ENCODE measurements at regions not wholly inside any gene's neighbourhood (a gene's known extent, or its start where the extent isn't known, plus 50 kb on each side); places are given as distances from the start of the nearest gene placed in this dataset.

GRCh38 chr12:92271341-92271740 is 125.7 kb upstream of the BTG1 start:
- H3K27me3 Mint-ChIP-seq: no peaks in the 10 kb centered on the region
- no peak overlapping the region for H3K4me3 Mint-ChIP-seq
- peak overlapping the region; percentile 13 for H3K27ac Mint-ChIP-seq
- H3K9me3 Mint-ChIP-seq: peaks cover 8% of the 10 kb centered on the region
- H3K4me1 Mint-ChIP-seq (ENCODE audit: low read depth): peaks cover 4% of the 10 kb centered on the region
- H3K36me3 Mint-ChIP-seq (ENCODE audit: low read depth): no peaks in the 10 kb centered on the region

DNA sequence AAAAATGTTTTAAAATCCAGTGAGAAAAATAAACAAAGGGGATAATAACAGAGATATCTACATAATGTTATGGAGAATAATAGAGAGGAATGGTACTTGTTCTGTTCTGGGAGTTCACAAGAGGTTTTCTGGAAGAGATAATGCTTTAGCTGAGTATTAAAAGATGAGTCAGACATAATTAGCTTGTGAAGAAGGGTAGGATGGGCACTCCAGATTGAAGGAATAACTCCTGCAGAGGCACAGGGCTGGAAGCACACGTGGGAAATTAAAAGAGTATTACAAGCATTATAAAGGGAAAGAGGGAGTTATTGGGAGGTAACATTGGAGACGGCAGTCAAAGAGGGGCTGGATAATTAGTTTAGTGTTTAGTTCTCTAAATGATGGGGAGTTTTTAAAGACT is 124.9 kb upstream of the BTG1 start:
- H3K27ac Mint-ChIP-seq: no peak overlapping the region
- H3K4me3 Mint-ChIP-seq: no peak overlapping the region
- H3K36me3 Mint-ChIP-seq (ENCODE audit: low read depth): no peaks in the 10 kb centered on the region
- H3K27me3 Mint-ChIP-seq: no peaks in the 10 kb centered on the region
- peaks cover 4% of the 10 kb centered on the region for H3K4me1 Mint-ChIP-seq (ENCODE audit: low read depth)
- peaks cover 8% of the 10 kb centered on the region for H3K9me3 Mint-ChIP-seq

- Mint-ChIP-seq H3K36me3 (ENCODE audit: low read depth) (no peaks in the 10 kb centered on the region), H3K9me3 (peaks cover 8% of the 10 kb centered on the region), H3K27ac (no peak overlapping the region), H3K4me3 (no peak overlapping the region), H3K4me1 (ENCODE audit: low read depth) (peaks cover 4% of the 10 kb centered on the region), H3K27me3 (no peaks in the 10 kb centered on the region)
Measured at GRCh38 chr12:92268946-92269345, 123.3 kb upstream of the BTG1 start.

DNA sequence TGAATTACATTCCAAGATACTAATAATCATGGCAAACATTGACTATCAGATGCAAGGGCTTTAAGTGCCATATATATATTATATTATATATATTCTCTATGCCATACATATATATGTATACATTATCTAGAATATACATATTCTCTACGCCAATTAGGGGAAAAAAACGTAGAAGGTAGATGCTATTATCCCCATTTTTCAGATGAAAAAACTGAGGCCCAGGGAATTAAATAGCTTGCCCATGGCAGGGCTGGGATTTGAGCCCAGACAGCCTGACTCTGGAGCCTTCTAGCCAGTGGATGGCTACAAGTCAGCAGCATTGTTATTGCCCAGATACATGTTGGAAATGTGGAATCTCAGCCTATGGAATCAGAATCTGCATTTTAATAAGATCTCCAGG is 116.0 kb upstream of the BTG1 start:
- Mint-ChIP-seq H3K9me3 (no peaks in the 10 kb centered on the region), H3K4me3 (no peak overlapping the region), H3K4me1 (ENCODE audit: low read depth) (peaks cover 21% of the 10 kb centered on the region), H3K27ac (no peak overlapping the region), H3K27me3 (no peaks in the 10 kb centered on the region), H3K36me3 (ENCODE audit: low read depth) (no peaks in the 10 kb centered on the region)

DNA sequence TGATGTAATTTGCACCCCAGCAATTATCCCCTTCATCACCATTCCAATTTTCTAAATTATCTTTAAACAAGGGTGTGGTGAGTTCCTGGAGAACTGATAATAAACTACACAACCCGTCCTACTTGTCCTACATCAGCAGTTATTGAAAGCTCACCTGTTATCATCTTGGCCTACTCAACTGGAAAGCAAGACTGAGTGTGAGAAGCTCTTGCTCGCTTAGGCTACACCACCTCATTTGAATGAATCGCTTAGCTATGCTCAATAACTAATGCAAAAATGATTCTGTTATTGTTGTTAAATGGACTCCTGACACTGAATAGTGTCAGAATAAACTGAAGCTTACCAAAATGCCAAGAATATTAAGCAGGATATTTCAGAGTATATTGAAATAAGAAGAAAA is 115.4 kb upstream of the BTG1 start:
- Mint-ChIP-seq H3K36me3 (ENCODE audit: low read depth) (no peaks in the 10 kb centered on the region), H3K4me3 (no peak overlapping the region), H3K27me3 (no peaks in the 10 kb centered on the region), H3K27ac (no peak overlapping the region), H3K4me1 (ENCODE audit: low read depth) (peaks cover 27% of the 10 kb centered on the region), H3K9me3 (no peaks in the 10 kb centered on the region)

DNA sequence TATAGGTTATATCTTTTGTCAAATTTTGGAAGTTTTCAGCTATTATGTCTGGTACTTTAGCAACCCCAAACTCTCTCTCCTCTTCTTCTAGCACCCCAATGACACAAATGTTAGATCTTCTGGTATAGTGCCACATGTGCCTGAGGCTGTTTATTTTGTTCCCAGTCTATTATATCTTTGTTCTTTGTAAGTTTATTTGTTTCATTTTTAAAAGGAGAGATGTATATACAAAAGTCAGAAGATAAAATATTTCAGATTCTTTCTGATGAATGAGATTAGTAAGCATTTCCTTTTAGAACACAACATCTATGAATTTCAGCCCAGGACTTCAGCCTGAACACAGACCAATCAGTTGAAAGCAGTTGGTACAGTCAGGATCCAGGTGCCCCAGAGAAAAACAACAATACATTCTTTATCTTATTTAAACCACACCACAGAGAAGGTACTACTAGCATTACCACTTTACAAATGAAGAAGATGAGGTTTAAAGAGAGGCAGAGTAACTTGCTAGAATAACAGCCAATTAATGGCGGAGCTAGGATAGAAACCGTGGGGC is 114.1 kb upstream of the BTG1 start:
- Mint-ChIP-seq H3K27me3 (no peaks in the 10 kb centered on the region), H3K9me3 (peaks cover 4% of the 10 kb centered on the region), H3K4me3 (no peak overlapping the region), H3K27ac (no peak overlapping the region), H3K36me3 (ENCODE audit: low read depth) (no peaks in the 10 kb centered on the region), H3K4me1 (ENCODE audit: low read depth) (peaks cover 27% of the 10 kb centered on the region)

DNA sequence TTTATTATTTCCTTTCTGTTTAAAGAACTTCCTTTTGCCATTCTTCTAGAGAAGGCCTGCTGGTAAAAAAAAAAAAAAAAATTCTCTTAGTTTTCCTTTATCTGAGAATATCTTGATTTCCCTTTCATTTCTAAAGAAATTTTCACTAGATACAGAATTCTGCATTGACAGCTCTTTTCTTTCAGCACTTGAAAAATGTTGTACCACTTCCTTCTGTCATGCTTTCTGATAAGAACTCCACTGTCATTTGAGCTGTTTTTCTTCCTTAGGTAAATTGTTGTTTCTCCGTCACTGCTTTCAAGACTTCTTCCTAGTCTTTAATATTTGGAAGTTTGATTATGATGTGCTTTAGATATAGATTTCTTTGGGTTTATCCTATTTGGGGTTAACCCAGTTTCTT is 113.6 kb upstream of the BTG1 start:
- Mint-ChIP-seq H3K36me3 (ENCODE audit: low read depth) (no peaks in the 10 kb centered on the region), H3K27ac (no peak overlapping the region), H3K27me3 (no peaks in the 10 kb centered on the region), H3K9me3 (peaks cover 8% of the 10 kb centered on the region), H3K4me3 (no peak overlapping the region), H3K4me1 (ENCODE audit: low read depth) (peaks cover 27% of the 10 kb centered on the region)

DNA sequence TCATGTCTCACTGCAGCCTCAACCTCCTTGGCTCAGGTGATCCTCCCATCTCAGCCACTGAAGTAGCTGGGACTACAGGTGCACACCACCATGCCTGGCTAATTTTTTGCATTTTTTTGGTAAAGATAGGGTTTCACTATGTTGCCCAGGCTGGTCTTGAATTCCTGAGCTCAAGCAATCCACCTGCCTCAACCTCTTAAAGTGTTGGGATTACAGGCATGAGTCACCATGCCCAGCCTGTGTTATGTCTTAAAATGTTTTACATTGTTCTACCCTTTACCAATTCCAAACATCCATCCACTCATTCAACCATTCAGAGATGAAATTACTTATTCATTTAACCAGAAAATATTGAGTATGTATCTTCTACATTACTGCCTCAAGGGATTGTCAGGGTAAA is 111.6 kb upstream of the BTG1 start:
- Mint-ChIP-seq H3K27ac (no peak overlapping the region), H3K36me3 (ENCODE audit: low read depth) (no peaks in the 10 kb centered on the region), H3K4me1 (ENCODE audit: low read depth) (peaks cover 35% of the 10 kb centered on the region), H3K4me3 (no peak overlapping the region), H3K9me3 (peaks cover 11% of the 10 kb centered on the region), H3K27me3 (no peaks in the 10 kb centered on the region)

DNA sequence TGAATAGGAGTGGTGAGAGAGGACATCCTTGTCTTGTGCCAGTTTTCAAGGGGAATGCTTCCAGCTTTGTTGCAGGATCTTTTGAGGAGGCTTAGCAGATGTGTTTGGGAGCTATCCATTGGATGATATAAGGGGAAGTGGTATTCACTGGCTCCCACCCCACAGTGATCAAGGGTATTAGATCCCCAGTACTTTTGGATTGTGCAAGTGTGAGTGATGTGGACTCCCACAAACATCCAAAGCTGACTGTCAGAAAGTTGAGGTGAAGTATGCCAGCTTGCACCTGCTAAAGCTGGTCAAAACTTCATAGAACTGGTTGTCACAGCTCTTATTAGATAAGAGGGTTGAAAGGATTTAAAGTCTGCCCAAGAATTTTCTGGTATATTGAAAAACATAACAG is 110.1 kb upstream of the BTG1 start:
- no peak overlapping the region for H3K27ac Mint-ChIP-seq
- peaks cover 38% of the 10 kb centered on the region for H3K4me1 Mint-ChIP-seq (ENCODE audit: low read depth)
- no peaks in the 10 kb centered on the region for H3K27me3 Mint-ChIP-seq
- no peak overlapping the region for H3K4me3 Mint-ChIP-seq
- H3K9me3 Mint-ChIP-seq: peaks cover 11% of the 10 kb centered on the region
- H3K36me3 Mint-ChIP-seq (ENCODE audit: low read depth): no peaks in the 10 kb centered on the region

- Mint-ChIP-seq H3K27me3 (no peaks in the 10 kb centered on the region), H3K9me3 (peaks cover 16% of the 10 kb centered on the region), H3K27ac (no peak overlapping the region), H3K36me3 (ENCODE audit: low read depth) (no peaks in the 10 kb centered on the region), H3K4me1 (ENCODE audit: low read depth) (peaks cover 22% of the 10 kb centered on the region), H3K4me3 (no peak overlapping the region)
Measured at GRCh38 chr12:92253301-92253700, 107.7 kb upstream of the BTG1 start.

- Mint-ChIP-seq H3K36me3 (ENCODE audit: low read depth) (no peaks in the 10 kb centered on the region), H3K4me3 (no peak overlapping the region), H3K27ac (no peak overlapping the region), H3K4me1 (ENCODE audit: low read depth) (peaks cover 14% of the 10 kb centered on the region), H3K27me3 (no peaks in the 10 kb centered on the region), H3K9me3 (peaks cover 5% of the 10 kb centered on the region)
Measured at GRCh38 chr12:92248977-92249376, 103.3 kb upstream of the BTG1 start.

- Mint-ChIP-seq H3K9me3 (no peaks in the 10 kb centered on the region), H3K36me3 (ENCODE audit: low read depth) (no peaks in the 10 kb centered on the region), H3K27me3 (no peaks in the 10 kb centered on the region), H3K4me3 (no peak overlapping the region), H3K27ac (no peak overlapping the region), H3K4me1 (ENCODE audit: low read depth) (no peaks in the 10 kb centered on the region)
Measured at GRCh38 chr12:92244036-92244435, 98.4 kb upstream of the BTG1 start.

- no peaks in the 10 kb centered on the region for H3K9me3 Mint-ChIP-seq
- H3K36me3 Mint-ChIP-seq (ENCODE audit: low read depth): no peaks in the 10 kb centered on the region
- no peaks in the 10 kb centered on the region for H3K4me1 Mint-ChIP-seq (ENCODE audit: low read depth)
- no peaks in the 10 kb centered on the region for H3K27me3 Mint-ChIP-seq
- H3K4me3 Mint-ChIP-seq: no peak overlapping the region
- no peak overlapping the region for H3K27ac Mint-ChIP-seq
Measured at GRCh38 chr12:92242907-92243306, 97.3 kb upstream of the BTG1 start.

GRCh38 chr12:92237762-92238523 is 92.3 kb upstream of the BTG1 start:
- Mint-ChIP-seq H3K27me3 (no peaks in the 10 kb centered on the region), H3K36me3 (ENCODE audit: low read depth) (no peaks in the 10 kb centered on the region), H3K27ac (no peak overlapping the region), H3K4me1 (ENCODE audit: low read depth) (peaks cover 27% of the 10 kb centered on the region), H3K4me3 (no peak overlapping the region), H3K9me3 (no peaks in the 10 kb centered on the region)

GRCh38 chr12:92237262-92237661 is 91.6 kb upstream of the BTG1 start:
- H3K9me3 Mint-ChIP-seq: no peaks in the 10 kb centered on the region
- no peaks in the 10 kb centered on the region for H3K27me3 Mint-ChIP-seq
- H3K36me3 Mint-ChIP-seq (ENCODE audit: low read depth): no peaks in the 10 kb centered on the region
- no peak overlapping the region for H3K4me3 Mint-ChIP-seq
- H3K27ac Mint-ChIP-seq: no peak overlapping the region
- H3K4me1 Mint-ChIP-seq (ENCODE audit: low read depth): peaks cover 29% of the 10 kb centered on the region
